ENCODE measurements at regions not wholly inside any gene's neighbourhood (a gene's known extent, or its start where the extent isn't known, plus 50 kb on each side); places are given as distances from the start of the nearest gene placed in this dataset.
A peak's percentile ranks its signal among the peaks of the same experiment; 100 is the strongest.

DNA sequence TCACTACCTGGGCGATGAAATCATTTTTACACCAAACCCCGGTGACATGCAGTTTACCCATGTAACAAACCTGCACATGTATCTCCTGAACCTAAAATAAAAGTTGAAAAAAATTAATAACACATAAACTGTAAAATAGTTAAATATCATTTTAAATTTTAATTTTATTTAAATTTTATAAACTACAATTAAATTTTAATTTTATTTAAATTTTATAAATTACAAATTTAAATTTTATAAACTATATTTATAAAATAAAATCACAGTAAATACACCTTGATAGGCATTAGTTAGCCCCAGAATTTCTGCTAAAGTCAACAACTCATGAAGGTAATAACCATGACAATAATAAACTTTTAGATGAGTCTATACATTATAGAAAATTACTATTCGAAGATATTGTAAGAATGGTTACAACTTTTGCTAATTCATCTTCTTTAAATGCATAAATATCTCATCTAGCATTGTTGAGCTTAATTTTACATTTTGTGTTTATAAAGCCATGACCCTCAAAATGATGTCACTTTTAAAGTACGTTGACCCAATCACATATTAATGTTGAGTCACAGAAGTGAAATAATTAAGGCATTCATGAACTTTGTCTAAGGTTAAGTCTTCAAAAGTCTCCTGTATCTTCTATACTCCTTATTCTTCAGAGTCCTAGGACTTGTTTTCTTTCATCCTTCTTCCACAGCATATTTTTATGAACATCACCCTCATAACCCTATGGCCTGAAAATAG, 755.8 kb upstream of the LCORL start:
- ATAC-seq, result no peak
- WGBS, 2 donors, result 44 to 47% methylated on average over 4 of the region's 4 CpGs
- TF ChIP-seq, protein P1, sequence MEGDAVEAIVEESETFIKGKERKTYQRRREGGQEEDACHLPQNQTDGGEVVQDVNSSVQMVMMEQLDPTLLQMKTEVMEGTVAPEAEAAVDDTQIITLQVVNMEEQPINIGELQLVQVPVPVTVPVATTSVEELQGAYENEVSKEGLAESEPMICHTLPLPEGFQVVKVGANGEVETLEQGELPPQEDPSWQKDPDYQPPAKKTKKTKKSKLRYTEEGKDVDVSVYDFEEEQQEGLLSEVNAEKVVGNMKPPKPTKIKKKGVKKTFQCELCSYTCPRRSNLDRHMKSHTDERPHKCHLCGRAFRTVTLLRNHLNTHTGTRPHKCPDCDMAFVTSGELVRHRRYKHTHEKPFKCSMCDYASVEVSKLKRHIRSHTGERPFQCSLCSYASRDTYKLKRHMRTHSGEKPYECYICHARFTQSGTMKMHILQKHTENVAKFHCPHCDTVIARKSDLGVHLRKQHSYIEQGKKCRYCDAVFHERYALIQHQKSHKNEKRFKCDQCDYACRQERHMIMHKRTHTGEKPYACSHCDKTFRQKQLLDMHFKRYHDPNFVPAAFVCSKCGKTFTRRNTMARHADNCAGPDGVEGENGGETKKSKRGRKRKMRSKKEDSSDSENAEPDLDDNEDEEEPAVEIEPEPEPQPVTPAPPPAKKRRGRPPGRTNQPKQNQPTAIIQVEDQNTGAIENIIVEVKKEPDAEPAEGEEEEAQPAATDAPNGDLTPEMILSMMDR (IDR thresholded peaks at IDR 0.05), result no peak
- FAIRE-seq, result peak; percentile 87
- no peaks in the 10 kb centered on the region for H3K9me3 ChIP-seq
- no peaks in the 10 kb centered on the region for H3K36me3 ChIP-seq
- H3K27ac ChIP-seq, result no peak overlapping the region
- no peak overlapping the region for H3K4me3 ChIP-seq
- intact Hi-C loops (cut with DNase I), result no loop called here
- no peaks in the 10 kb centered on the region for H3K4me1 ChIP-seq
- no peak for DNase-seq
- H3K27me3 ChIP-seq, result no peaks in the 10 kb centered on the region

DNA sequence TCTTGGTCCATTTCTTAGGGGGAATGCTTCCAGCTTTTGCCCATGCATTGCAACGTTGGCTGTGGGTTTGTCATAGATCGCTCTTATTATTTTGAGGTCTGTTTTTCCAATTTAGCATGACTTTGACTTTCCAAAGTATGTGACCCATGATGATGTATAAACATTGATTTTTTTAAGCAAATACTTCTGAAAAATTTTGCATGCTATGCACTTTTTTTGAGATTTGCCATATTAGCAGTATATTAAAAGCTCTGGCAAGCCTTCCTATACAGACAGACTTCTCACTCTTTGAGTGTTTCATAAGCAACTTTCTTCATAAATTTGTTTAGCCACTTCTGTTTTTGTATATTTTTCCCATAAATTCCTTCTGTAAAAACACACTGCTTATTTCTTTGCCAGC, 746.4 kb upstream of the LCORL start:
- Histone ChIP-seq H3K27me3 (no peaks in the 10 kb centered on the region), H3K36me3 (no peaks in the 10 kb centered on the region), H3K9me3 (no peaks in the 10 kb centered on the region), H3K4me3 (no peak overlapping the region), H3K27ac (no peak overlapping the region), H3K4me1 (no peaks in the 10 kb centered on the region)
- FAIRE-seq (no peak), DNase-seq (no peak), ATAC-seq (no peak)
- WGBS, 2 donors, result 52 to 69% methylated on average over 2 of the region's 2 CpGs
- intact Hi-C loops (cut with DNase I), result no loop called here
- TF ChIP-seq, protein P1 (IDR thresholded peaks at IDR 0.05), result no peak

DNA sequence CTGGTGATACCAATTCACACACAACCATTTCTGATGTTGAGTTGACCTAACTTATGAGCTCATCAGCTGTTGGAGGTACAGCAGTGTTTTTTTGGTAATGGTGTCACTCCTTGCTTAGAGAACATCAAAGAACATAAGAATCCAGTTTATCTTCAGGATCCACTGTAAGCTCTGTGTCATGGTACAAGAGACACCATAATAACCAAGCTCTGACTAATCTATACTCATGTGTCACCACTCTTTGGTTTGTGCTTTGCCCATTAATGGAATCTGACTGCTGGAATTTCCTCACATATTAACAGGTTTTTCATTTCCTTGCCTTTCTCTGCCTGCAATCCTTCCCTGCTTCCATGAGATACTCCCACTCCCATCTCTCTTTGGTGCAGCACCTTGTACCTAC, 735.1 kb upstream of the LCORL start:
- intact Hi-C loops (cut with DNase I), result no loop called here
- TF ChIP-seq, protein P1 (IDR thresholded peaks at IDR 0.05), result no peak
- ATAC-seq (no peak), DNase-seq (no peak), FAIRE-seq (no peak)
- Histone ChIP-seq H3K27ac (no peak overlapping the region), H3K9me3 (no peaks in the 10 kb centered on the region), H3K27me3 (no peaks in the 10 kb centered on the region), H3K4me3 (no peak overlapping the region), H3K36me3 (no peaks in the 10 kb centered on the region), H3K4me1 (no peaks in the 10 kb centered on the region)

DNA sequence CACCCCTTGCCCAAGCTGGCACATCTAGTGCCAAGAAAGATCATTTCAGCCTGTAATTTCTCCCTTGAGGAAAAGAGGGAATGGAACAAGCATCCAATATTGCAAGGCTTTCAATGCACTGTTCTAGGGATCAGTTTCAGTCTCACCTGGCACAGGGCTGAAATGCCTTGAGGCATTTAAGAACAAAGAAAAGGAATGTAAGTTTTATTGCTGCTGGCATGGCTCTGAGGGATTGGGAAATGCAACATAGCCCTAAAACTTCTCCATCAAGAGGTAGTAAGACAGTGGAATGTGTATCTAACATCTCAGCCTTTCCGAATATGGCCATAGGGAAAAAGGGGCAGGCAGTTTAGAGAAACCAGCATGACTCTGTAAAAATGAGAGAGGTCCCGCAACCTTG, 732.6 kb upstream of the LCORL start:
- 41 to 61% methylated on average over 2 of the region's 2 CpGs for WGBS, 2 donors
- TF ChIP-seq, protein P1 (IDR thresholded peaks at IDR 0.05), result no peak

DNA sequence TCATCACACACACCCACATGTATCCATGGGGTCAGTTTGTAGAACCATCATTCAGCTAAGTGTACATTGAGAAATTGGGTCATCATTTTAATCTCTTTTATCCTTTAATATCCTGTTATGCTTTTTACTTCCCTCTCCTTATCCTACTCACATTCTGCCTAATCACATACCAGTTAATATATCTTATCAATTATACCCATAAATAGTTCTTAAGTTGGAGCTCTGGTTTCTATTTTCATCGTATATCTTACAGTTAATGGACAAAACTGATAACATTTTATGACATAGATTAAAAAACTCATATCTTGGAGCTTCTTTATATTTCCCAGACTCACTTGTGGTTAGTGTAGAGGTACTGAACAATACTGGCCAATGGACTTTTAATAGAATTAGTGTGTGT, 729.5 kb upstream of the LCORL start:
- TF ChIP-seq, protein P1 (IDR thresholded peaks at IDR 0.05), result no peak
- intact Hi-C loops (cut with DNase I), result no loop called here
- 51 to 70% methylated on average over 1 of the region's 1 CpG for WGBS, 2 donors

More for the DNA sequence above, 732.6 kb upstream of the LCORL start:
- no peaks in the 10 kb centered on the region for H3K9me3 ChIP-seq
- H3K27me3 ChIP-seq, result no peaks in the 10 kb centered on the region
- no peaks in the 10 kb centered on the region for H3K36me3 ChIP-seq
- H3K4me3 ChIP-seq, result no peak overlapping the region
- DNase-seq (no peak), FAIRE-seq (no peak), ATAC-seq (no peak)
- intact Hi-C loops (cut with DNase I), result no loop called here
- H3K27ac ChIP-seq, result no peak overlapping the region
- no peaks in the 10 kb centered on the region for H3K4me1 ChIP-seq

More for the DNA sequence above, 729.5 kb upstream of the LCORL start:
- Histone ChIP-seq H3K27me3 (no peaks in the 10 kb centered on the region), H3K36me3 (no peaks in the 10 kb centered on the region), H3K9me3 (no peaks in the 10 kb centered on the region), H3K4me1 (no peaks in the 10 kb centered on the region), H3K4me3 (no peak overlapping the region), H3K27ac (no peak overlapping the region)
- no peak for DNase-seq
- FAIRE-seq, result no peak
- ATAC-seq, result no peak
